ENCODE measurements at regions not wholly inside any gene's neighbourhood (a gene's known extent, or its start where the extent isn't known, plus 50 kb on each side); places are given as distances from the start of the nearest gene placed in this dataset.
"Not testable (repeated sequence)": the region's sequence is repeated elsewhere in the genome, so short reads cannot be mapped to it uniquely, and the experiment has no call there.

DNA sequence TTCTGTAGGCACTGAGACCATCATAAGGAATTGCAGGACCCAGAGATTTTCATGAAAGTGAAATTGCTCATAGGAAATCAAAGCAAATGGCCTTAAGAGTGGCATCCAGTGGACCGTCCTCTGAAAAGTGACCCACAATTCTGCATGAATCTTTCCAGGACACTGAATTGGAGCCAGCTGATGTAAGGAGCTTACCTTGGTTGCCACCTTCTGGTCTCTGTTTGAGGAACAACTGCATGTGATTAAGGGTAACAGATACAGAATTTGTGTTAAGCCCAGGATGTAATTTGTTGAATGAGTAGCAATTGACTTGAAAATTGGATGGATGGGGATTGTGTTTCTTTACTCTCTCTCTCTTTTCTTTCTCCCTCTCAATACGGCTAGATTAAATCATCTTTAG lies 49.9 kb upstream of the GAS1 start:
- no peak for DNase-seq

DNA sequence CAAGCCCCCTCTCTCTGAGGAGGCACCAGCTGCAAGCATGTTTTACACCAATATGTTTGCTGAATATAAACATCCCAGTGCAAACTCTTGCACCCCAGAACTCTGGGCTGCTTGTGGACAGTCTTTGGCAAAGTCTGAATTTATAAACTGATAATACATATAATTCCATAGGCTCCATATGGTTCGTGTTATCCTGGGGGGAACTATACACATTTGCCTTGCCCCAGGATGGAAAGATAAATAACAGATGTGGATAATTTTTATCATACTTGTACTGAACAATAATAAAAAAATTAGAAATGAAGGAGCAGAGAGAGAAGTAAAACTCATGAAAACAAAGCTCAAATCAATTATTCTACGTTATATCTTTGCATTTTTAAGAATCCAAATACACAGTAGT lies 50.6 kb upstream of the GAS1 start:
- no peak for DNase-seq

DNA sequence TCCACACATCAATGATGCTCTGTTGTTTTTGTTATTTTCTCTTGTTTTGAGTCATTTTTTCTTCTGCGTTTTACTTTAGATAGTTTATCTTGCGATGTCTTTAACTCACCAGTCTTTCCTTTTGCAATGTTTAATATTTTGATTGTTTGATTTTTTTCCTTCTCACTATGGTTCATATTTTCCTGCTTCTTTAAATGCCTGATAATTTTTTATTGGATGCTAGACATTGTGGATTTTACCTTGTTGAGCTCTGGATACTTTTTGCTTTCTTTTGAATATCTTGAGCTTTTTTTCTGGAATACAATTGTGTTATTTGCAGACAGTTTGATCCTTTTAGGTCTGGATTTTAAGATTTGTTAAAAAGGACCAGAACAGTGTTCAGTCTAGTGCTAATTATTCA lies 55.2 kb upstream of the GAS1 start:
- DNase-seq = no peak

DNA sequence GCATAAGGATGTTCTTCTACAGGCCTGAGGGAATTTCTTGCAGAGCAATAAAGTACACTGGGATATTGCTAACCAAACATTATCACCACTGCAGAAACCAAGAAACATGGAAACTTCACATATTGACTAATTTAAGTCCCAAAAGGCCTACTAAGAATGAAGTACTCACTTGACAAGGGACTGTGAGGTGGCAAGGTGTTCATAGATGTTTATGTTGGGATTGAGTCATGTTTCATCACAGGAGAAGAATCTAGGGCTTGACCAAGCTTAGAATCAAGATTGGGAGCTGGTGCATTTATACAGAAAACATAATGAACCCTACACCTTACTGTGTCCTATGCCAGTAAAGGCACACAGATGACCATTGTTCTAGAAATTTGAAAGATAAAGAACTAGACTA lies 56.7 kb upstream of the GAS1 start:
- DNase-seq = no peak

DNA sequence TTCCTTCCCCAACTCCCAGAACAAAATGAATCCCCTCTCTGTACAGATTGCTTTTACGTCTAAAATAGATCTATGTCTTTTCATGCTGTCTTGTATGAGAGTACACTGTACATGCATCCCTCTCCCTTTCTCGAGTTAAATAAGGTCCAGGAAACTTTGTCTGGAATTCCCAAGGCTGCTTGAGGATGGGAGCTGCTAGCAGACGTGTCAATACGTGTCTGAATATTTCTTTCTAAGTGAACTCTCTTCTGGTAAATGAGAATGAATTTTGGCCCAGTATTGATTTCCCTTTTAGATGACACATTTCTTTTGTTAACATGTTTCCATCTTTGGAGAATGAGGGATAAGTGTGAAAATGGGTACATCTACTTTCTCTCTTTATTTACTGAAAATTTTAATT lies 59.6 kb upstream of the GAS1 start:
- no peak for DNase-seq

DNA sequence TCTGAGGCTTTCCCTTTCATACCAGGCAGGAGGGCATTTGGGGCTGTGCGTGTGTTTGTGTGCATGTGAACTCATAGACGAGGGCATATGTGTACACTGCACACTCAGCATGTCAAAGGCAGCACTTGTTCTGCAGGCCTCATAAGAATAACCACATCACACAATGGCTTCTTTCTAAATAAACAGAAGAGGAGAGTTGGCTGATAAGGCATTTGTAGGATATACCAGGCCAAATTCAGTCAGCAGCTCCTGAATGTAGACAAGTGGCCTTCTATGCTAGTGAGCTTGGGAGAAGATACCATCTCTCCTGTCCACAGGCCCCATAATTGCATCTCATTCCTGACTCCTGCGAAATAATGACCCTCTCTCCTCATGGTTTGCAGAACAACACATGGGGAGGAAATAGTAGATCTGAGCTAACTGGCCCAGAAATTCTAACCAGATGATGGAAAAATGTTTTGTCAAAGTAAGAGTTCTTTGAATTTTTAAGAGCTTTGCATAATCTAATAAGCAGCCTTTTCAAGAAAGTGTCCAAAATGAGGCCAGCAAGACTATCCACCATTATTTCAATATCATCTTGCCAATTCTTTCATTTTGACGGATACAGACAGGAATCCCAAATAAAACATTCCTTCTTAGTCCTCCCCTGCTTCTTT lies 60.5 kb upstream of the GAS1 start:
- DNase-seq = no peak

DNA sequence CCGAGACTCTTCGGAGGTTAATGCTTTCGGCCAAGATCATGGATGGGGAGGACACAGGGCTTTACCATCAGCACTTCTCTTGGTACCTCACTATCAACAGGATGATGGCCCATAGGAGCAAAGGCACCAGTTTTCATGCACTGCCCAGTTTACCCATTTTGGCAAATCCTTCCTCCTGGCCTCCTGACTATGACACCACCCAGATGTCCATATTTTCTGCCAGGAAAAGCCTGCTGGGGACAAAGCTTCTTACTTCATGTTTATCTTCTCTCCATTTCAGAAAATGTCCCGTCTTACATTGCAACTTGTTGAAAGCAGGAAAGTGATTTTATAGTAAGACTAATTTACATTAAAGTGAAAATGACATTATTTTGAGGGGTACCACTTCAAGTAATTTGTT lies 61.4 kb upstream of the GAS1 start:
- no peak for DNase-seq

DNA sequence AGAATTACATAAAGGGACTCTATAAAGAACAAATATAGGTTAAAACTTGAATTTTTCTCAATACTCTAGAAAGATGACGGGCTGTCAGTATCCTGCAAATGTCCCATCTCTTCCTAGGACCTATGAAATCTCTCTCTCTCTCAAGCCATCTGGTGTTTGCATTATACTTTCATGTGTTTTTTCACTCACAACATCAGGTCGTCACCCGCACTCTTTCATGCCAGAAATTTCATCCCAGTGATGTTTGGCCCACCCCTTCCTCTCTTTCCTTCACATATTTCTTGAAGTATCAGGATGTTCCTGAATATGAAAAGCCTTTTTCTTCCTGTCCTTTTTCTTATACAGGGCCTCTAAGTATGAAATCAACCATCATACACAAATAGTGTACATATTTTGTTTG lies 63.3 kb upstream of the GAS1 start:
- no peak for DNase-seq

DNA sequence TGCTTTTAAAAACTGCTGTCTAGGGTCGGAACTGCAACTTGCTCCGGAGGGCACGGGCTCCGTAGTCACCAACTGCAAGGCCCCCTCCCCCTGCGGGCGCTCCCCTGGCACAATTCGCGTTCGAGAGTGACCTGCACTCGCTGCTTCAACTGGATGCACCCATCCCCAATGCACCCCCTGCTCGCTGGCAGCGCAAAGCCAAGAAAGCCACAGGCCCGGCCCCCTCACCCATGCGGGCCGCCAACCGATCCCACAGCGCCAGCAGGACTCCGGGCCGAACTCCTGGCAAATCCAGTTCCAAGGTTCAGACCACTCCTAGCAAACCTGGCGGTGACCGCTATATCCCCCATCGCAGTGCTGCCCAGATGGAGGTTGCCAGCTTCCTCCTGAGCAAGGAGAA lies 64.2 kb upstream of the GAS1 start:
- DNase-seq = no peak

DNA sequence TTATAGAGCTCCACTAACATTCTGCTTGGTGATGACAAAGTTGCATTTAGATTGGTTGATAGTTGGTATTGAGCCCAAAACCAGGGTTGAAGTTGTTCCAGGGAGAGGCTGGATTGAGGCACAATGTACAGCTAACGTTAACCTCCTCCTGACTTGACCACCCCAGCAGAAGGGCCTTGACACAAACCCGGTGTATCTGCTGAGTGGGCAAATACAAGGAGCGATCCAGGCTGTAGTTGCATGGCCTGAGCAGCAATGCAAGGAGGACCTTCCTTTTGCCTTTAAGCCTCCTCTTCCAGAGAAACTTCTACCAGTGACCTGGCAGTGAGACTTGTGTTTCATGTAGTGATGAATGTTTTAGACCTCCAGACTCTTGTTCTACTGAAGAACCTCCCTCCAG lies 66.2 kb upstream of the GAS1 start:
- no peak for DNase-seq

DNA sequence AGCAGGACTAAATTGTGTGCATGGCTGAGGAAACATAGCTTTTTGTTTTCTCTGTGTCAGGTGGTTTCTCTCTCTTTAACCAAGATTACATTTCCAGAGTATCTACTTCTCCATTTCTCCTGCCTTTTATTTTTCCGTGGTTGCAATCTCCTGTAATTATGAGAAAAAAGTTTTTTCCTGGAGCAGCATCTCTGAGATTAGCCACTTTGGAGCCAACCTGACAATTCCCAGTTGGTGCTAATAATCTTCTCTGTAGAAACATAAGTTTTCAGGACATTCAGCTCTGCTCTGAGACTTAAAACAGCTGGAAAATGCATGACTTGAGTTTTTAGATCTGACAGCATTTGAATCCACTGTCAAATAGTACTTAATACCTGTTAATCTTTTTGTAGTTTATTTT lies 67.1 kb upstream of the GAS1 start:
- no peak for DNase-seq

DNA sequence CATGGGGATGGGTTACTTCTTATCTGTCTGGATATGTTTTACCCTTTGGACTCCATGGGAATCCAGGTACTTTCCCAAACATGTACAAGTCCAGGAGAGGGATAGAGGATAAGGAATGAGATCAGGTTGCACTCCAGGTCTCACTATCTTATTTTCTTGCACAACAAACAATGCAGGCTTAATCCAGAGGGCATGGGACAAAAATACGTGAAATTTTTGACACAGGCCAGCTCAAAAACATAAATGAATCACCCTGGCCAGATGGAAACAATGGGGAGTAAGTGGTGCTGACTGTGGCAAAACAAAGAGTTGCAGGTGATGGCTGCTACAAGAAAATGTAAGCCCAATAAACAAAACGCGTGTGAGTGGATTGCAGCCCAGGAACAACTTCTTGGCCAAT lies 69.4 kb upstream of the GAS1 start:
- DNase-seq = no peak

DNA sequence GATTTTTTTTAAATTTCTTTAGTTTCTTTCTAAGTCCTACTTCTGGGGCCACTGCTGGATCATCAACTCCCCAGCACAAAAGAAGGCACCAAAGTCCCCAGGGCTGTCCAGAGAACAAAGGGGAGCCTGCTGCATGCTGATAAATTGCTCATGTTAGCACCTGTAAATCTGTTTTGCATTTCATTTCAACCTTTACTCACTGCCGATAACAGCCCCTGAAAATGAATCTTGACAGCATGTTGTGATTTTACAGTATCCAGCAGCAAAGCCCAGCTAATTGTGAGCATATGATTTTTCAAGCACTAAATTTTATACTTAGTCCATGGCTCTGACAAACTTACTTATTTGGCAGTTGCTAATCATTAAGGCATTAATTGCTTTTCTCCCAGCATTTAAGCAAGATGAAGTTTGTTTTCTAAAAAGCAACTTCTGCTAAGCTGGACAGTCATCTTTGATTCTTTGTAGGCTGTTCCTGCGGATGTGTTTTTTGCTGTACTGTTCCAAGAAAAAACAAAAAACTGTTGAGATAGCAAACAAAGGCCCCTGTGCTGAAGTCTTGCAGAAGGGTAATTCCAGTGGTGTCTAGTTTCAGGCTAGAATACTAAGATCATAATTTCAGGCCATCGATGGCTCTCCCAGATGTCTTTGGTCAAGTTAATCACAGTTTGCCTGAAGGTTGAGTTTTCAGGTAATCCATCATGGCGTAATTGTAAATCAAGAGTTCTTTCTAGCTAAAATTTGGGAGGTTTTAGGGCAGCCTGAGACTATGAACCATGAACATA lies 73.1 kb upstream of the GAS1 start:
- DNase-seq = no peak

DNA sequence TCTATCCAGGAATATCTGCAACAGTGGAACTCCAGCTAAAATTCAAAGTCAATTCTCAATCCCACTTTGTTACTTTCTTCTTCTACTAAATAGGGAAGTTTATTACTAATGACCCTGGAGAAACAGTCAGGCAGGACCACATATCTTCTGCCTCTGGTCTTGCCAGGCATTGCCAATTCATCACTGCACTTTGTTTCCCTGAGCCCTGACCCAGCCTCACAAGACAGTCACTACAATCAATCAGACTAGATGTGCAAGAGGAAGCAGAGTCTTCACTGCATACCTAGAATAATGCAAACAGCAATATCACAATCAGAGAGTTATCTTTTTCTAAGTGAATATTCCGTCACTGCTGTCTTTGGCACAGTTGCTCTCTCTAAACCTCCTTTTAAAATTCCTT lies 74.9 kb upstream of the GAS1 start:
- DNase-seq = no peak

DNA sequence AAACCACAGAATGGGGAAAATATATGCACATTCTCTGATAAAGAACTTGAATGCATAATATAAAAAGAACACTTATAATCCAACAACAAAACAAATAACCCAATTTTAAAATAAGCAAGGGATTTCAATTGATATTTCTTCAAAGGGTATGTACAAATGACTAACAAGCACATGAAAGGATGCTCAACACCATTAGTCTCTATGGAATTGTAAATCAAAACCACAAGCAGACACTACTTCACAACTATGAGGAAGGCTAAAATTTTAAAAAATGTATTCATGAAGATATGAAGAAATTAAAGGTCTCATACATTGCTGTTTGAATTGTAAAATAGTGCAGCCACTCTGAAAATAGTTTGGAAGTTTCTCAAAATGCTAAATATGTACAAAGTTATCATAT lies 78.9 kb upstream of the GAS1 start:
- no peak for DNase-seq

DNA sequence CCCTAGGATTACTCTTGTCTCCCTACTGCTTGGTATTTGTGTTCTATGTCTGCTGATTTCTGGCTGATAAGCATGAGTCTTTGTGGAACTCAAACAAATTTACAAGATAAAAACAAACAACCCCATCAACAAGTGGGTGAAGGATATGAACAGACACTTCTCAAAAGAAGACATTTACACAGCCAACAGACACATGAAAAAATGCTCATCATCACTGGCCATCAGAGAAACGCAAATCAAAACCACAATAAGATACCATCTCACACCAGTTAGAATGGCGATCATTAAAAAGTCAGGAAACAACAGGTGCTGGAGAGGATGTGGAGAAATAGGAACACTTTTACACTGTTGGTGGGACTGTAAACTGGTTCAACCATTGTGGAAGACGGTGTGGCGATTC lies 81.5 kb upstream of the GAS1 start:
- DNase-seq = not testable (repeated sequence)

DNA sequence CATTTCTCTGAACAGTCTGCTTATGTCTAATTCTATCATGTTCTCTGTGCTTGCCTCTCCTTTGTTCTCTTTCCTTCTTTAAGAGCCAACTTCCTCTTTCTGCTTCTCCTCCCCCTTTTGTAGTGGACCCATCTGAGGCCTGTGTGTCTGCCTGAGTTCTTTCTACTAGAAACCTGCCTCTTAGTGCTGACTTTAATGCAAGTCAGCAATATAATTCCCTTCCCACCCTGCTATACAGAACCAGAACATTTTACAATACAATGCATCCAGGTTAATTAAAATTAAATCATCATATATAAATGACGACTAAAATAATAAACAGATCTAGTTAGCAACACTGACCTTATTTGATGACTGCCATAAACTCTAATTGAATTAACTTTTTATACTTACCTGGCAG lies 82.6 kb upstream of the GAS1 start:
- no peak for DNase-seq

DNA sequence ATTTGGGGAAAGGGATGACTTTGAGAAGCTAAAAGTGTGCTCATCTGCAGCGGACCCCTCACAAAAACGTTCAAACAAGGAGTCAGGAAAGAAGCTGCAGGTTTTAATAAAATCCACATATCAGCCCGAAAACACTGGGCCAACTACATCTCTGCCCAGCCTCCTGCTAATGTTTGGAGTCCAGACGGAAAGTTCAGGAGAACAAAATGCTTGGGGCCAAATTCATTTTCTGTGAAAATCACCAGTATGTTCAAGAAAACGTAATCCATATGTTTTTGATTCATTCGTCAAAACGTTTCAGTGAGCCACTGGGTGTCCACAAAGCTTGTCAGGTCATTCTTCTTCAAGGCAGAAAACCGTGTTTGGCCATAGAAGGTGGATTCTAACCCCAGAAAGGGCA lies 87.5 kb upstream of the GAS1 start:
- DNase-seq = no peak

DNA sequence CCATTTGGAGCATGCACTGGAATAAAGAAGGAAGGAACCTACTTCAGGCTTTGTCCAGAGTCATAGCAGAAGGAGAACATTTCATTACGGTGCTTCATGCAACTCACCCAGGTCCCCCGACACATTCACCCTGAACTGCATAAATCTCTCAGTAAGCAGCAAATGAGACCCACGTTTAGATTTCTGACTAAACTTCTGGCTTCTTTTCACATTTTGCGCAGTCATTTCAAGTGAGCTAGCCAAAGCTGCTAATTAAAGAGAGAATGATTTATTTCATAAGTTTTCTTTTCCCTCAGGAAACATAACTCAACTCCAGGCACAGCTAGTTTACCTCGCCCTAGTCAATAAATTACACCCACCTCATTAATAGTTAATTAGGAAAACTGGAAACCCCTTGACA lies 88.6 kb upstream of the GAS1 start:
- DNase-seq = no peak

DNA sequence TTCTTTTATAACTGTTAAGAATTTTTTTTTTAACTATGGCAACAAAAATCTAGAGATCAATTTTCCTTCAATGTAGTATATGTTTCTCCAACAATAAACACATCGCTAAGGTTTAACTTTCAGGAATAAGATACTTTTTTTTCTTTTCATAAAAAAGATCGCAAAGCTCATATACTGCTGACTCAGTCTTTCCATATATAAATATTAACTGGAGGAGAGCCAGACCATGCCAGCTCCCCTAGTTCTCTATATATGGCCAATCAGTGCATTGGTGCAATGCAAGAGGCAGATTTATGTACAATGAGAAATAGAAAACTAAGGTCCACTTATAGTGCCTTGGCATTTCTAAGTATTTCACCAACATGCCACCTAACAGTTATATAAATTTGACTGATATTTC lies 89.2 kb upstream of the GAS1 start:
- DNase-seq = no peak

DNA sequence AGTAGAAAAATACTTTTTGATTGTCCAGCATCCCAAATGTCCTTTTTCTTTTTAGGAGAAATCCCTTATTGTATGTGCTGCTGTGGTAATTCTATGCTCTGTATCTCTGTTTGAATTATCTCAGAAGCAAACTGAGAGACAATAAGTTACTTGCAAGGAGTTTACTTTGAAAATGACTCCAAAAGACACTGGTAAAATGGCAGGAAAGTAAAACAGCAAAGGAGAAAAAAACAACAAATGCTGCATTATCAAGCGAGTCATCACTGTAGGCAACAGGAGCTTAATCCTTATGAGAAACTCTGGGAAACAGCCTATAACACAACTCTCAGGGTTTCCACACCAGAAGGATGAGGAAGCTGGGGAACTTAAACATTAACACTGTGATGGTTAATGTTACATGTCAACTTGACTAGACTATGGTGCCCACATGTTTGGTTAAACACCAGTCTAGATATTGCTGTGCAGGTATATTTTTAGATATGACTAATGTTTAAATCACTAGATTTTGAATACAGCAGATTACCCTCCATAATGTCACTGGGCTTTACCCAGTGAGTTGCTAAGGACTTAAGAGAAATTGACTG lies 92.6 kb upstream of the GAS1 start:
- no peak for DNase-seq

DNA sequence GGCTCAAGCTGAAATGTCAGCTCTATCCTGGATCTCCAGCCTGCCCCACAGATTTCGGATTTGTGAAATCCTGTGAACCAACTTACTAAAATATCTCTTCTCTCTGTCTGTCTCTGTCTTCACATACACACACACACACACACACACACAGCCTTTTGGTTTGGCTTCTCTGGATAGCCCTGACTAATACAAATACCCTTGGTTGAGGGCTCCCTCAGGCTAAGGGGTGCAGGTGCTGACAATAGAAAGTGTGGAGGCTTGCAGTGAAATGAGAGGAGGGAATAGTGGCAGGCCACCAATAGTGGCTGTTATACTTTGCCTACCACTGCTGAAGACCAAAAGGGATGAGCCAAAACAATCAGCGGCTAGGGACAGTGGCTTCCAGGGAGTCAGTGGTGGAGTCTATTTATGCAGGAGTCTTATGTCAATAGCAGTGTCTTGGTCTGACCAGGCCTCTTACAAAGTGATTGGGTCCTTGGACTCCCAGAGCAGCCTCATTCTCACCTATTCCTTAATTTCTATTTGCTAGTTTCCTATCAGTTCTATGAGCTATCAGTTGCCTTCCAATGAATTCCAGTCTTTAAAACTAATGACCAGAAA lies 93.2 kb upstream of the GAS1 start:
- DNase-seq = no peak

DNA sequence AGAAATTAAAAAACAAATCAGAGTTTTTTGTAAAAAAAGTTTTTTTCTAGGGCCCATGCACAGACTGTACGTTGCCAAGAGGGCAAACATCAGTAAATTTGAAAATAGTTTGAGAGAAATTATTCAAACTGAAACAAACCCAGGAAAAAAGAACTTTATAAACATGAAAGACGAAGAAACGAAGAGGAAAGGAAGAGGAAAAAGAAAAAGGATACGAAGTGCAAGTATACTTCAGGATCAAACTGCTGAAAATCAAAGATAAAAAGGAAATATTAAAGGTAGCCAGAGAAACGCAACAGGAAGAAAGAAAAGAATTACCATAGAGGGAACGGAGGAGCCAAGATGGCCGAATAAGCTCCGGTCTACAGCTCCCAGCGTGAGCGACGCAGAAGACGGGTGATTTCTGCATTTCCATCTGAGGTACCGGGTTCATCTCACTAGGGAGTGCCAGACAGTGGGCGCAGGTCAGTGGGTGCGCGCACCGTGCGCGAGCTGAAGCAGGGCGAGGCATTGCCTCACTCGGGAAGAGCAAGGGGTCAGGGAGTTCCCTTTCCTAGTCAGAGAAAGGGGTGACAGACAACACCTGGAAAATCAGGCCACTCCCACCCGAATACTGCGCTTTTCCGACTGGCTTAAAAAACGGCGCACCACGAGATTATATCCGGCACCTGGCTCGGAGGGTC lies 94.4 kb upstream of the GAS1 start:
- peak in 1 of 2 experiments; percentile 7 for DNase-seq
